ENCODE measurements at regions not wholly inside any gene's neighbourhood (a gene's known extent, or its start where the extent isn't known, plus 50 kb on each side); places are given as distances from the start of the nearest gene placed in this dataset.

DNA sequence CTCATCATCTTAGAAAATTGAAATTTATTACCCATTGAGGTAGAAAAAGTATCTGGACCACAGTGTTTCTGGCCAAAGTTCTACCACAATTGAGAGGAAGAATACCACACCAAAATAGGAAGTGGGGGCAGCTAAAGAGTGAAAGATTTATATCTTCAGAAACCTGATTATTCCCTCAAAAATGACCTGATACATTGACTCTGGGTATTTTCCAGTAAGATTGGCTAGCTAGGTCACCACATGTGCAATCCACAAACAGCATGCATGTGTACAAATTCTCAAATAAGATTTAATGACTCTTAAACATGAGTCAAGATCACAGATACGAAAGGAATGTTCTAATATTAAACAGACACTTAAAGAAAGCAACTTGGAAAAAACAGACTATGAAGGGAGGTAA is 1516.2 kb upstream of the PCDH20 start:
- no peak for TF ChIP-seq ZFX (IDR thresholded peaks at IDR 0.05)
- TF ChIP-seq, protein P1, sequence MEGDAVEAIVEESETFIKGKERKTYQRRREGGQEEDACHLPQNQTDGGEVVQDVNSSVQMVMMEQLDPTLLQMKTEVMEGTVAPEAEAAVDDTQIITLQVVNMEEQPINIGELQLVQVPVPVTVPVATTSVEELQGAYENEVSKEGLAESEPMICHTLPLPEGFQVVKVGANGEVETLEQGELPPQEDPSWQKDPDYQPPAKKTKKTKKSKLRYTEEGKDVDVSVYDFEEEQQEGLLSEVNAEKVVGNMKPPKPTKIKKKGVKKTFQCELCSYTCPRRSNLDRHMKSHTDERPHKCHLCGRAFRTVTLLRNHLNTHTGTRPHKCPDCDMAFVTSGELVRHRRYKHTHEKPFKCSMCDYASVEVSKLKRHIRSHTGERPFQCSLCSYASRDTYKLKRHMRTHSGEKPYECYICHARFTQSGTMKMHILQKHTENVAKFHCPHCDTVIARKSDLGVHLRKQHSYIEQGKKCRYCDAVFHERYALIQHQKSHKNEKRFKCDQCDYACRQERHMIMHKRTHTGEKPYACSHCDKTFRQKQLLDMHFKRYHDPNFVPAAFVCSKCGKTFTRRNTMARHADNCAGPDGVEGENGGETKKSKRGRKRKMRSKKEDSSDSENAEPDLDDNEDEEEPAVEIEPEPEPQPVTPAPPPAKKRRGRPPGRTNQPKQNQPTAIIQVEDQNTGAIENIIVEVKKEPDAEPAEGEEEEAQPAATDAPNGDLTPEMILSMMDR (conservative IDR thresholded peaks at IDR 0.05): no peak
- H3K27ac ChIP-seq: no peak overlapping the region

DNA sequence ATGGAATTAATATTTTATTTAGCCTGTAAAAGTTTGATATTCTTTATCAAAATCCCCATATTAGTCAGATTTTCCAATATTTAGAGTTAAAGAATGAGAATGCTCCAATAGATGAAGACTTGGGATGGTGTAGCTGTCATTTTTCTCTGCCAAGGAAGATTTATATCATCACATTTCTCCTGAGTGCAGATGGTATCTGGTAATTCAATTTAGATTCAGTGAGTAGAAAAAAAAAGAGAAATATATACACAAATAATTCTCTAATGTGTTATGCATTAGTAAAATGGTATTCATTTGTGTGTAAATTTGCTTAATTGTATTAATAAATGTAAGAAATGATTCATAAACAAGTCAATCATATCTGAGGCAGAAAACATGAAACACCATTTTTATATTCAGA is 1508.7 kb upstream of the PCDH20 start:
- TF ChIP-seq ZFX (IDR thresholded peaks at IDR 0.05): no peak
- TF ChIP-seq, protein P1 (conservative IDR thresholded peaks at IDR 0.05): no peak
- no peak overlapping the region for H3K27ac ChIP-seq

DNA sequence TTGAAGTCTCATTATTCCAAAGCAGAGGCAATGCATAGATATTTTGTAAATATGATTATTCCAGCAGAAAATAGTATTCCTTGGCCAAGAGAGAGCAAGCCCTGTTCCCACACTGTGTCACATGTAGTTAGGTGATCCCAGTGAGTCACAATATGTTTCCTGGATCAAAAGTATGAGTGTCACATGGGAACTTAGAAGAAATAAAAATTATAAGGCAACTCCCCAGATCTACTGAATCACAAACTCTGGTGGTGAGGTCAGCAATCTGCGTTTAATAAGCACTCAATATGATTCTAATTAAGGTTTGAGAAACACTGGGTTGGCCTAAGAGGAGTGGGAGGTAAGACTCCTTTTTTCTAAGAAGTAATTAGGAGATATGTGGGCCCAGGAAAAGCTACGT is 1504.5 kb upstream of the PCDH20 start:
- no peak overlapping the region for H3K27ac ChIP-seq
- TF ChIP-seq, protein P1 (conservative IDR thresholded peaks at IDR 0.05): no peak
- no peak for TF ChIP-seq ZFX (IDR thresholded peaks at IDR 0.05)

DNA sequence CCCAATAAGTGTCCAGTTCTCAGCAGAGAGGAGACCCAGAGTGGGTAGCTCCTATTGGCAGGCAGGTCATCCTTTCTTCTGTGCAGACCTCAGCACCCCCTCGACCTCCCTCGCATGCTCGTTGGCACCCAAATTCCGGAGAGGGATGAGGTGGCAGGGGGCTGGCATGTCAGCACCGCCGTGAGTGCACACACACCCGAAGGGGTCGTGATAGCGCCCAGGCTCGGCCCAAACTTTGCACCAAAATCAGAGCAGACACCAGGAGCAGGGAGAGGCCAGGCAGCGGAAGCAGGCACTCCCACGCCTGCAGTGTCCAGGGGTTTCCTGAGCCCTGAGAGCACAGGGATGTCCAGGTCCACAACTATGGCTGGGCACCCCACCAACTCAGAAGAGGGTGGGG is 1503.8 kb upstream of the PCDH20 start:
- H3K27ac ChIP-seq: no peak overlapping the region
- TF ChIP-seq, protein P1 (conservative IDR thresholded peaks at IDR 0.05): no peak
- TF ChIP-seq ZFX (IDR thresholded peaks at IDR 0.05): no peak

DNA sequence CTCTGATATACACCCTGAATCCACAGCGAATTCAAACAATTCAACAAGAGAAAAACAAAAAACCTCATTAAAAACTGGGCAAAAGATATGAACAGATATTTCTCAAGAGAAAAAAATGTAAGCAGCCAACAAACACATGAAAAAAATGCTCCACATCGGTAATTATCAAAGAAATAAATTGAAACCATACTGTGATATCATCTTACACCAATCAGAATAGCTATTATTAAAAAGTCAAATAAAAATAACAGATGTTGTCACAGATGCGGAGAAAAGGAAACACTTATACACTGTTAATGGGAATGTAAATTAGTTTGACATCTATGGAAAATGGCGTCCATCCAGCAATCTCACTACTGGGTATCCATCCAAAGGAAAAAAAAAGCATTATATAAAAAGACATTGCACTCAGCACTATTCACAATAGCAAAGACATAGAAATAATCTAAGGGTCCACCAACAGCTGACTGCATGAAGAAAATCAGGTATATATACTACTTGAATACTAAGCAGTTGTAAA is 1495.0 kb upstream of the PCDH20 start:
- H3K27ac ChIP-seq: no peak overlapping the region
- TF ChIP-seq ZFX (IDR thresholded peaks at IDR 0.05): no peak
- TF ChIP-seq, protein P1 (conservative IDR thresholded peaks at IDR 0.05): no peak

DNA sequence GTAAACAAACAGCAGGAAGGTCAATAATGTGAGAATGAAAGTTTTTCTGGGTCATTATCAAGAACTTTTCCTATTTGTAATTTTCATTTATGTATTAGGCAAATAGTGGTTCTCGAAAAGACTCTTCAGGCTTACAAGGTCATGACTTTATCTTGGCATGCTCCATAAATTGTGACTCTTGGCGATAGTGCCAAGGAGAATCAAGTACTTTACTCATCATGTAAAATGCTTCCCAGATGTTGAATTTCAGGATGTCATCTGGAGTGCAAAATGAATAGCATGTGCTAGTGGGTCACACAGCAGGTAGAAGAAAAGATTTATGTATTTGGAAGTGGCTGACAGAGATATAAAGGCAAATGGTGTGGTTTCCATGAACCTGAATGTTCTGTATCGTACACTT is 1492.7 kb upstream of the PCDH20 start:
- H3K27ac ChIP-seq: no peak overlapping the region
- no peak for TF ChIP-seq ZFX (IDR thresholded peaks at IDR 0.05)
- TF ChIP-seq, protein P1 (conservative IDR thresholded peaks at IDR 0.05): no peak

DNA sequence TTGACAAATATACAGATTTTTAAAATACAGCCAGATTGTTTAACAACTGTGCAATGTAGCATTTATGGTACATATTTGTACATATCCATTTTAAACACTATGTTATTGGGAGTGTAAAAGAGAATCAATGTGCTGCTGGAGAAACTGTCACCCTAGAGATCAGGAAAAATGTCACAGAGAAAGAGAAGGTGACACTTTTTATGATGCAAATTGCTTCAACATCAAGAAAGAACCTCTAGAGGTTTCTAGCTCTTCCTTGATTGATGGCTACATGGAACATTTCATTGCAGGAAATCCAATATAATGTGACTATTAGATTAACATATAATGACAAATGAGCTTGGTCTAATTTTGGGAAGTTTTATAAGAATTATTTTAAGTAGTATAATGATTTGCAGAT is 1491.2 kb upstream of the PCDH20 start:
- TF ChIP-seq ZFX (IDR thresholded peaks at IDR 0.05): no peak
- TF ChIP-seq, protein P1 (conservative IDR thresholded peaks at IDR 0.05): no peak
- H3K27ac ChIP-seq: no peak overlapping the region

Measured in C4-2B (cell line).